Smooth muscle cell of the brain vasculature (primary cell): ENCODE measurements at regions not wholly inside any gene's neighbourhood (a gene's known extent, or its start where the extent isn't known, plus 50 kb on each side); places are given as distances from the start of the nearest gene placed in this dataset.

Experiments
- DNase-seq: peaks from one replicate; pipeline ENCODE4 v3.0.0-alpha.2; 2012; ENCODE audit warnings: low read depth, low spot score

DNA sequence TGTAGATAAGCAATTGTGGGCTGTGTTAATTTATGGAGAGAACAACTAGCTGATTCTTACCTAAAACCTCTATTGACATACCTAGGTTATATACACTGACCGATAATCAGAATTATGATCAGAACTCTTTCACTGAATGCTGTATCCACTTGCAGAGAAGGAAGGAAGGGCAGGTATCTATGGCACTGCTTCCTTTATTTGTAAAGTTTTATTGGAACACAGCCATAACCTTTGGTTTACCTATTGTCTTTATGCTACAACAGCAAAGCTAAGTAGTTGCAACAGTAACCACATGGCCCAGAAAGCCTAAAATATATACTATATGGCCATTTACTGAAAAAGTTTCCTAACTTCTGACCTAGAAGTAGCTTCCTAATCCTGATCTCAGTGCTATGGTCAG, 358.9 kb upstream of the ARID1B start:
- no peak for DNase-seq

DNA sequence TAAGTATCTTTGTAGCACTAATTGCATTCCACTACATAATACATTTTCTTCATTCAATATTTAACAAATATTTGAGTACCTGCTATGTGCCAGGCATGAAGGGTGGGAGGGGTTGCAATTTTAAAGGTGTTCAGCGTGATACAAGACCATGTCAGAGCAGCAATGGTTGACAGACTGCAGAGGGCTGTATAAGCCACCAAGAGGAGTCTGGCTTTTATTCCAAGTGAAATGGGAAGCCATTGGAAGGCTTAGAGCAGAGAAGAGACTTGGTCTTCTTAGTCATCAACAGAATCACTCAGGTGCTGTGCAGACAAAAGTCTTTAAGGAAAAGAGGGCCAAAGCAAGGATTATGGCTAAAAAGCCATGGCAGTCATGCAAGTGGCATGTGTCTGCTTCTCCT, 360.8 kb upstream of the ARID1B start:
- no peak for DNase-seq

DNA sequence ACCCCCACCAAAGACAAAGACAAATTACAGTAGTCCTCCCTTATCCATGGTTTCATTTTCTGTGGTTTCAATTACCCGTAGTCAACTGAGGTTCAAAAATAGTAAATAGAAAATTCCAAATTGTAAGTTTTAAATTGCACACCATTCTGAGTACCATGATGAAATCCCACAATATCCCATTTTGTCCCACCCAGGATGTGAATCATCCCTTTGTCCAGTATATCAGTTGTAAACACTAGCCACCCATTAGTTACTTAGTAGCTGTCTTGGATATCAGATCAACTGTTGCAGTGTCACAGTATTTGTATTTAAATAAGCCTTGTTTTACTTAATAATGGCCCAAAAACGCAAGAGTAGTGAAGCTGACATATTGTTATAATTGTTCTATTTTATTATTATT, 364.0 kb upstream of the ARID1B start:
- no peak for DNase-seq

DNA sequence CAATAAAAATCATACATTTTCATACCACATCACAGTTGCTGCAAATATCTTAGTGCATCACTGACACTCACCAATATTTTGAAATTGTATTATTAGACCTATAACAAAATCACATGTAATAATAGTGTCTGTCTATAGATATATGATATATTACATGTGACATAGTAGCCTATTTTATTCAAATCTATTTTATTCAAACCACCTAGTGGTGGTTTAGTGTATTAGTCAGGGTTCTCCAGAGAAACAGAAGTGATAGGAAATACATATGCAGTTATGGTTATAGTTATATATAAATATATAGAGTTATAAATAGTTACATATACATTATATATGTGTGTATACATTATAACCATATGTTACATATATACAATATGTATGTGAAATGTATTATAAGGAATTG, 366.5 kb upstream of the ARID1B start:
- no peak for DNase-seq

DNA sequence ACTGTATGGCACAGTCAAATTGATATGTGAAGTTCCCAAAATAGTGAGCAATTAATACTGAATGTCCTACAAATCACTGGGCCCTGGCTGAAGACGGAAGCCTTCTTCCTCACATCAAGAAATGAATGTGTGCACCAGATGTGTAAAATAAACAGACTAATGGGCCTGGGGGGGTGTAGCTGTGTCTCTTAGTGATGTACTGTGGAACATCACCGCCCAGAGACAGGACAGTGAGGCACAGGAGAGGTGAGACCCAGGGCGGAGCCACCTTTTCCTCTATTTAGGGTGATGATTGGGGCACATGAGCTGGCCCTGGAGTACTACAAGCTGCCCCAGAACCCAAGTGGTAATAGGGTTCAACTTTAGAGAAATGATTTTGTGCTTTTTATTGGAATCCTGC, 368.5 kb upstream of the ARID1B start:
- no peak for DNase-seq

DNA sequence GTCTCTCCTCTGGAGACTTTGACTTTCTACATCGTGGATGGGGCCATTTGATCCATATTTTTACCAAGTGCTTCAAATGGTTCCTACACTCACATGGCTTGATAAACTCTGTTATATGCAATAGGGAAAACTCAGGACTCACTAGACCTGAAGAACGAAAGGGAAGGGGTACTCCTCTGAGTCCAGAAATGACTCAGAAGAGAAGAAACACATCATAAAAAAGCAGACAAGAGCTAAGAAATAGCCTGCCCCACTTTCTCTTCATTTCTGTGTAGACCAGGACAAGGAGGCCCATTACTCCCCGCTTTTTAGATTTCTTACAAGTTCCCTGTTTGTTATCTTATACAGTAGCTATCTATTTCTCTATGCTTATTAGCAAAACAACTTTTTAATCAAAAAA, 369.8 kb upstream of the ARID1B start:
- DNase-seq = no peak

DNA sequence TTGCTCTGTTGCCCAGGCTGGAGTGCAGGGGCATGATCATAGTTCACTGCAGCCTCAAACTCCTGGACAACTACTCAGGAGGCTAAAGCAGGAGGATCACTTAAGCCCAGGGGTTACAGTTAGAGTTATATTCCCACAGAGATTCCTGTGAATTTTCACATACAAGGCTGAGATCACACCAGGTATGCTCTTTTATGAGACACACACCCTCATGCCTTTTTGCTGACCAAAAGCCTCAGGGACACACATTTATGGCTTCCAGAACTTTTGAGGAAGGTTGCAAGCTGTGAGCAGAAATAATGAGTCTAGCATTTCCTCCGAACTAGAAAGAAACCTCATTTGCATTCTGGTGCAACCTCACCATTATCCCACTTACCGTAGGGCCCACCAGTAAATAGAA, 370.5 kb upstream of the ARID1B start:
- no peak for DNase-seq

DNA sequence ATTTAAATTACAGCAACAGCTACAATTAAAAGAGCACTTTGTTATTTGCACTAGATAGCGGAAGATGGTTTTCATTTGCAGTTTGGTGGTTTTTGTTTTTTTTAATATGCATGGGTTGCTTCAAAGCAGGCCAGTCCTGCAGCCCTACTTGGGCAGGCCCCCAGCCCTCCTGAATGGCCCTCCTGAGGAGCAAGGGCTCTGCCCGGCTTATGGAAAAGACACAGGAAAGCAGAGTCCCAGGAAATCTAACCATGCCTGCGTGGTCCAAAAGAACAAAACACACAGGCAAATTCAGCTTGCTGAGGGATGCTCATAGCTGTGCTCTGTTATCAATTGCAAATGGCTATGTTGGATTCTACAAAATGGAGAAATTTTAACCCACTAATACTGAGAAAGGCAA, 371.1 kb upstream of the ARID1B start:
- no peak for DNase-seq

DNA sequence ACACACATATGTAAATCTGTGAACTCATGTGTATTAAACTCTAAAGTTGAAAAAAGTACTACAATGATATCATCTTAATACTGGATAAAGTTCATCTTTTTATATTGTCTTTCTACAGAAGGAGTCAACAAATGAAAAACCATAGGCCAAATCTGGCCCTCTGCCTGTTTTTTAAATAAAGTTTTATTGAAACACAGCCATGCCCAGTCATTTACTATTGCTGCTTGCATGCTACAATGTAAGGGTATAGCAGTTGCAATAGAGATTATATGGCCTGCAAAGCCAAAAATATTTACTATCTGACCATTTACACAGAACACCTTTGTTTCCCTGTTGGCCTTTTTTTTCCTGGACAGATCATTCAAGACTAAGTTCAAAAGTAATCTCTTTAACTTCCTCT, 374.6 kb upstream of the ARID1B start:
- DNase-seq = no peak

DNA sequence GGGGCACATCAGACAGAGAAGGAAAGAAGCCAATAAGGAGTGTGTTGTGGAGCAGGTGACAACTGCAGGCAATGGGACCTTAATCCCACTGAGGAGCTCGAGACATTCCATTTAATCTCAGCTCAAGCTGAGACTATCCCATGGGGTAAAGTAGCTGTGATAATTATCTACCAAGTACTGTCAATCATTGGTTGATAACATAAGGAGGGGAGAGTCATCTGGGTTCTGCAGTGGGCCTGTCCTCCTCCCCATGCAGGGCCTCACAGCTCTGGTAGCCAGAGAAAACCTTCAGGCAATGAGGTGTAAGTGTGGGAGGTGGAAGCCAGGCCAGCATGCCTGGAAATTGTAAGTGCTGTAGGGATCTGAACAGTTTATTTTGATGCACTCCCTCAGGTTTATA, 375.0 kb upstream of the ARID1B start:
- DNase-seq = no peak

DNA sequence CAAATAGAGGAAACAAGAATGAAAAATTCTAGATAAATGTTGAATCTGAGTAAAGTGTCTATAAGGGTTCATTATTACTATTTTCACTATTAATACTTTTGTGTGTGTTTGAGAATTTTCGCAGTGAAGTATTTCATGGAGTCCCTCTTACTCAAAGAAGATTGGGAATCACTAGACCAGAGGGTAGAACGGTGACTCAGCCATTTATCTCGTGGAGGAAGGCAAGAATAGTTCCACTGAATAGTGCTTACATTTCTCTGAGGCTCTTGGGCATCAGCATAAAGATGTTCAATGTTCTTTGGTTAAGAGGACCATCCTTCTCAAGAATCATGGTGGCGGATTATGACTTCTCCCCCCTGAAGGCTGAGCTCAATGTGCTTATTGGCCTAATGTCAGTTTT, 376.7 kb upstream of the ARID1B start:
- no peak for DNase-seq

DNA sequence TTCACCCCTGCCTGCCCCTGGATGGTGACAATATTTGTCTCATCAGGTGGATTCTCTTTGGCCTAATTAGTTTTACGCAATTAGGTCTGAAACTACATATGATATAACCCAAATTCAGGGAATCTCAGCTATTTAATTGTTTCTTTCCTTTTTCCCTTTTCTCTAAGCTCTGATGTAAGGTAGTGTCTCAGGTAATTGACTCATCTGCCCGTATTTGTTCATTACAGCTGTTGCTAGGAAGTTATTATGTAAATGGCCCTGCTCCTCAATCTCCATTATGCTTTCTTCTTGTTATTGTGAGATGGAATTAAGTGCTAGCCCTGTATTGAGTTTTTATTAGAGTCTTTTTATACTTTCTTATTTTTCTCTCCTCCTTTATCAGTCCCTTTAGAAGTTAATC, 378.2 kb upstream of the ARID1B start:
- no peak for DNase-seq

DNA sequence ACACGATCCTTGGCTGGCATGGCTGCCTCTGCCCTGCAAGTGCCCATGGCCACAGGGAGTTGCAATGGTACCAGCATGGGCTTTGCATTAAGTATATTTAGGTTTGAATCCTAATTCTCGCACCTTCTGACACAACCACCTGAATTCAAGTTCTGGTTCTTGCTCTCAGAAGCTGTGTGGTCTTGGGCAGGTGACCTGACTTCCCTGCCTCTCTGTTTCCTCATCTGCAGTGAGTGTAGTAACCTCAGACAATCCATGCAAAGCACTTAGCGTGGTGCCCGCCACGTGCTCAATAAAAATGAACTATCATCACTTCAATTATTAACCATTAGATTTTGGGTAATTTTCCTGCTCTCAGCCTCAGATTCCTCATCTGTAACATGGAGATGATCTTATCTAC, 378.8 kb upstream of the ARID1B start:
- DNase-seq = no peak

DNA sequence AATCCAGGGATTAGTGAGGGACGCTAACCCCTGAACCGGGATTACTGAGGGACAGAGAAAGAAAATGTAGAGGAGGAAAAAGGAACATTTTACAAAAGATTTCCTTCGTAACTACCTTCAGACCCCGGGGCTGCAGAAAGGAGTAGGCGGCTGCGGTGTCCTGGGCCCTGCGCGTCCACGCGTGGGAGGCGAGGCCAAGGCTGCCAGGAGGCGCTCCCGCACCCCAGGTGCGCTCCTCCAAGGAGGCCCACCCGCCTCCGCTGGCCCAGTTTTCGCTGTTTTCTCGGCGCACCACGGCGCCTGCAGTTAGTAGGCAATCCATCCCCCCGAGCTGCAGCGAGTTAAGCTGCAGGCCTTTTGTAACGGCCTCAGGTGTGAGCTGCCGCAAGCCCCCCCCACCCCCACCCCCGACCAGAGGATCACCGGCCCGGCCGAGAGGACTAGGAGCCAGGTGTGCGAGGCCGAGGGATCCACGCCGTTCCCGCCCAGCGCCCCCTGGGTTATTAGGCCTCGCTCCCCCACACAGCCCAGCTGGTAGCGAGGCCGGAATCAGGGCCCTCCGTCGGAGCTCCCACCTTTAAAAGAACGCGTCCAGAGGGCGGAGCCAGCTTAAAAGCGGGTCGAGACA, 380.3 kb upstream of the ARID1B start:
- no peak for DNase-seq

DNA sequence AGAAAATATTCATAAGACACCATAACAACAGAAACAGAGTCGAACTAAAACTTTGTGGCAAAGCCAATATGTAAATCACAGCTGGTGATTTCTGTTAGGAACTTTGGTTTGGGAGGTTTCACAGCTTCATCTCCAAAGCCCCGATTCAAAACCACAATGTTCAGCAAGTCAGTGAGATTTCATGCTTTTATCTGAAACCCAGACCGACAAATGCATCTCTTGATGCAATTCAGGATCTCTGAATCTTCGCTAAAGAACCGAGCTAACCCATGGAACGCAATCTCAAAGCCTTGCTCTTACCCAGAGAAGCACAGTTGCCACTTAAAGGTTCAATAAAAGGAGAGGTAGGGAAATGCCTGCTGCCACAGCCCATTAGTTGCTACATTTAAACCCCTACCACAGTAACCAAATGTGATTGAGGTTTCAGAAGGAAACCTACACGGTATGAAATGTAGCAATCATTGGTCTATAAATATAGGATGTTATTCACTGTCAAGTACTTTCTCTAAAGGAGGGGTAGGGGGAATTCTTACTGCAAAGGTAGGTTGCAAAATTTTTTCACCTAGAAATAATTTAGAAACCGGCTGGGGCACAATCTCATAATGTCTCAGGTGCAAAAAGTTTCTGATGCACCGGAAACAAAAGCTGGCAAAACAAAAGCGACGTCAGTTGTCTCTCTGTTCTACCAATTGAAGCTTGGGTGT, 381.0 kb upstream of the ARID1B start:
- no peak for DNase-seq

DNA sequence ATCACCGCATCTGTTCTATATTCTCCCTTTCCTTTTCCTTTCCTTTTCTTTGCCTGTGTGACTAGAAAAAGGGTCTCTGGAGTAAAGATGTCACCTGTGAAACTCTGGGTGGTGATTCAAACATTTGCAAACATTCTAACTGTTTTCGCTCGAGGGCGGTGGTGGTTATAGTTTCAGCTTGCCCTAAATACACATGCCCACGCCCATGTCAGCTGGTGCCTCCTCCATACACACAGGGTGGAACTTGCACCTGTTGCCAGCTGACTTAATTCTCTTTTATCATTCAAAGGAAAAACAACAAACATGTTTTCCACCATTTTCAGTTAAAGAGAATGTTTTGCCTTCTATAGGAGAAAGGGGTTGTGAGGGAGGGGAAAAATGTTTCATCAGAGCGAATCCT, 381.9 kb upstream of the ARID1B start:
- no peak for DNase-seq

DNA sequence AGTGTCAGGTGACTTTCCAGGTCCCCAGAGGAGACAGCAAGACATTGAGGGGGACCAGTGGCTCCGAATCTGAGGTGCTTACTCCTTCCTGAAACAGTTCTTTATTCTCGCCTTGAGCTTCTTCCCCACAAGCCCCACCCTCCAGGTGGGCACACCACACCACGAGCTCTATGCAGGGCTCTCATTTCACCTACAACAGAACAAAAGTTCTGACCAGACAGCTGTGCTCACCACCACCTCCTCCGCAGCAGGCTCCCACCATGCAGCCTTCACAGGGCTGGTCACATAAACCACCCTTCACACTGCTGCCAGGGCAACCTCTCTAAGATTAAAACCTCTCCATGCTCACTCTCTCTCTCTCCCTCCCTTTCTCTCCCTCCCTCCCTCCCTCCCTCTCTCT, 384.5 kb upstream of the ARID1B start:
- DNase-seq = no peak

DNA sequence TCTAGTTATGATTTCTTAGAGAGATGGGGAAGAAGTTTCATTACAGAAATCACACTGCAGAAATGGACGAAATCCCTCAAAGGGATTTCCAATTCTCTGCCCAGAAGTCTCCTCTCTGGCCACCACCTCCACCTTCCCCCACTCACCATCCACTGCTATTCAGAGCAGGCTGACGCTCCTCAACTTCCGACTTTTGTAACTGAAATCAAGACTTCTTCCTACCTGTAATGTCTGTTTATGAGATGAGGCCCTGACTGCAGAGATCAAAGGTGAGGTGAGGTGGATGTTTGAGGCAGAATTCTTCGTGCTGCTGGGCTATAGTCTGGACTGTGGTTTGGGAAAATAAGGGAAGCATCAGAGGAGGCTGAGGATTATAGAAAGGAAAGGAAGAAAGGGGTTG, 385.2 kb upstream of the ARID1B start:
- no peak for DNase-seq

DNA sequence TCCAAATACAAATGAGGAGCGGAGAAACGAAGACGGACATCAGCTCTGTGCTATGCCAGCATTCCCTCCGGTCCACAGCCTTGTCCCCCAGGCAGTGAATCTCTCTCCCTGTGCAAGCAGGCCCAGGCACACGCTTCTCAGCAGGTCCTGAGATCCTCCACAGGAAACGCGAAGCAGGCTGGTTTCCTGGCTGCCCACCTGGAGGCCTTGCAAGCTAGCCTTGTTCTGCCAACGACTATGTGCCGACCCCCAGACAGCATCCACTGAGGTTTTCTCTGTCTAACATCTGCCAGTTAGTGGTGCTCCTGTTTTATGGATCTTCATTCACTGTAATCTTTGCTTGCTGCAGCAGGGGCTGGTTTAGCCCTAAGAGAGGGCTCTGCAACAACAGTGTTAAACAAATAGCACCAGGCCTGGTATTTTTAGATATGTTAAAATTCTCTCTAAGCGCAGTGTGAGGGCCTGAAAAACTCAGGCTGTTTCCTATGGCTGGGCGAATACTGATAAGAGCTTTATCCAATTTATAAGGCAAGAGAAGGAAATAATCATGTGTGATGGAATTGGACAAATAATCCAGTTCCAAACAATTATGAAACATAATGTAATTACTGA, 386.0 kb upstream of the ARID1B start:
- DNase-seq = no peak

DNA sequence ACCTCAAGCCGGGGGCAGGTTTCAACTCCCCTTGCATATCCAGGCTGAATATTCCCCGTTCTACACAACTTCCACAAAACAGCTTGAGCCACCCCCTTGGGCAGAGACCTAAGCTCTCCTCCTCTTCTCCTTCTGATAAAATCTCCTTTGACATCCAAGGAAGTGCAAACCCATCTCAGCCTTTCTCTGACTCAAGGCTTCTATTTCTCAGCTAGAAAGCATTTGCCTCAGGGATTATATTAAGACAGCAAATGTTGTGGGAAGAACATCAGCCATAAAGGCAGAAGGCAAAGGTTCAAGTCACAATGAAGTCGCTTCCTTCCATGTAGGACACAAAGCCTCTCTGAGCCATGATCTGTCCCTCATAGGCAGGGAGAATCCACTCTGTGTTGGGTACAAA, 386.6 kb upstream of the ARID1B start:
- DNase-seq = no peak

DNA sequence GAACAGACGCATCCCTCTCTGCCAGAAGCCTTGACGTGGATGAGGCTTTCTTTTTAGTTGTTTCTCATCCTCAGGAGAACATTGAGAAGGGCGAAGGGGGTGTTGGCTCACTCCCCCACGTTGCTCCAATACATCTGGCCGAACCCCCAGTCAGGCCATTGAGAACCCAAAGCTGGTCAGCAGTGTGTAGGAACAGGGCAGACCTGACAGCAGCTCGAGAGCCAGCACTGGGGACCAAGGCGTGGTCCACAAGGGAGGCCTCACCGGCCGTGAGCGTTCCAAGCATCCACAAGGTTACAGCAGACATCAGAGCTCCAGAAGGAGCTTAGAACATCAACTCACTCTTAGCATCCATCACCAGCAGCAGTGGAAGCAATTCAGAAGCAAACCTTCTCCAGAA, 387.9 kb upstream of the ARID1B start:
- no peak for DNase-seq

DNA sequence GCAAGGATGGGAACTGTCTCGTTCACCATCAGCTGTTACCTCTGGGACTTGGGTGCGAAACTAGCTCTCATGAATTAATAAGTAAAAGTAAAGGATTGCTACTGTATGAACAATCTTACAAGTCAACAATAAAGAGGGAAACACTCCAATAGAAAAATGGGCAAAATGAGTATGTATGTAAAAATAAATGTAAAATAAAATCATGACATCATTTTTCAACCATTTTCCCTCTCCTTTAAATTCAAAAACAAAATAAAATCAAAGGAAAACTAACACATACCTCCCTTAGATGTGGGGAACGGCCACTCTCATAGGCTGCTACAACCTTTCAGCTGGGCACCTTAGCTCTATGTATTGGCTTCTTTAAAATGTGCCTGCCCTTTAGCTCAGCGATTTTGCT, 389.7 kb upstream of the ARID1B start:
- DNase-seq = no peak

DNA sequence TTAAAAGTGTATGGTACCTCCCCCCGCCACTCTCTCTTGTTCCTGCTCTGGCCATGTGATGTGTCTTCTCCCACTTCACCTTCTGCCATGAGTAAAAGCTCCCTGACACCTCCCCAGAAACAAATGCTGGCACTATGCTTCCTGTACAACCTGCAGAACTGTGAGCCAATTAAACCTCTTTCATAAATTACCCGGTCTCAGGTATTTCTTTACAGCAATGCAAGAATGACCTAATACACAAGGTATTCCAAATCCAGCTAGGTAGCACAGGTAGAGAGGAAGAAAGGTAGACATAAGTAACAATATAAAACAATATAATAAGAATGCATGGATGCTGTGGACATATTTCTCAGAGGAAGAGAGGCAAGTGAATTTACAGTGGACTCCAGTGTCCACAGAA, 394.1 kb upstream of the ARID1B start:
- no peak for DNase-seq
